ENCODE measurements at regions not wholly inside any gene's neighbourhood (a gene's known extent, or its start where the extent isn't known, plus 50 kb on each side); places are given as distances from the start of the nearest gene placed in this dataset.

DNA sequence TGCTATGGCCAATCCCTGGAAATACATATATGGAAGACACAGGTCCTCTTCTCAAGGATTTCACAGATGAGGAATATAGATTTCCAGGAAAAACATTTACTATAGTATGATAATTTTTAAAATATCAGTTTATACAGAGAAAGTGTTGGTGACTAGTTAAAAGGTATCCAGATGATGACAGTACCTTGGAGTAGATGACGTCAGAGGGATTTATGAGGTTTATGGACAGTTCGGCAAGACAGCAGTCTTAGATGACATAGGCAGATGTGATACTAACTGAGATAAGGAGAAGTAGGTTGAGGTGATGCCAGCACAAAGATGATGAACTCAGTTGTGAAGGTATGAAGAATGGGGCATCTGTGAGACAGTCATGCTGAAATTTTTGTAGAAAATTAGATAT is 750.3 kb downstream of the PRELID2 start:
- DNase-seq (ENCODE audit: low read depth), result no peak
- no peak overlapping the region for H3K4me3 ChIP-seq (ENCODE audit: low read depth, low read length)
- TF ChIP-seq MYC (IDR thresholded peaks at IDR 0.05; ENCODE audit: low read depth, low read length), result no peak
- TF ChIP-seq CTCF (IDR thresholded peaks at IDR 0.05; ENCODE audit: low read depth, low read length), result no peak
- no peak for TF ChIP-seq POLR2A (IDR thresholded peaks at IDR 0.05; ENCODE audit: extremely low read depth, insufficient read length)
- TF ChIP-seq, protein P1, sequence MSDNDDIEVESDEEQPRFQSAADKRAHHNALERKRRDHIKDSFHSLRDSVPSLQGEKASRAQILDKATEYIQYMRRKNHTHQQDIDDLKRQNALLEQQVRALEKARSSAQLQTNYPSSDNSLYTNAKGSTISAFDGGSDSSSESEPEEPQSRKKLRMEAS (IDR thresholded peaks at IDR 0.05; ENCODE audit: low read depth, low read length), result no peak

GRCh38 chr5:145077028-145077427 is 758.1 kb downstream of the PRELID2 start:
- no peak for DNase-seq (ENCODE audit: low read depth)

GRCh38 chr5:145076040-145076439 is 759.1 kb downstream of the PRELID2 start:
- TF ChIP-seq MYC (IDR thresholded peaks at IDR 0.05; ENCODE audit: low read depth, low read length), result no peak
- TF ChIP-seq, protein P1 (IDR thresholded peaks at IDR 0.05; ENCODE audit: low read depth, low read length), result no peak
- no peak for TF ChIP-seq CTCF (IDR thresholded peaks at IDR 0.05; ENCODE audit: low read depth, low read length)
- no peak for TF ChIP-seq POLR2A (IDR thresholded peaks at IDR 0.05; ENCODE audit: extremely low read depth, insufficient read length)

More at GRCh38 chr5:145077028-145077427, 758.1 kb downstream of the PRELID2 start:
- no peak overlapping the region for H3K4me3 ChIP-seq (ENCODE audit: low read depth, low read length)
- TF ChIP-seq, protein P1 (IDR thresholded peaks at IDR 0.05; ENCODE audit: low read depth, low read length), result no peak
- TF ChIP-seq POLR2A (IDR thresholded peaks at IDR 0.05; ENCODE audit: extremely low read depth, insufficient read length) (no peak), MYC (IDR thresholded peaks at IDR 0.05; ENCODE audit: low read depth, low read length) (no peak), CTCF (IDR thresholded peaks at IDR 0.05; ENCODE audit: low read depth, low read length) (no peak)

DNA sequence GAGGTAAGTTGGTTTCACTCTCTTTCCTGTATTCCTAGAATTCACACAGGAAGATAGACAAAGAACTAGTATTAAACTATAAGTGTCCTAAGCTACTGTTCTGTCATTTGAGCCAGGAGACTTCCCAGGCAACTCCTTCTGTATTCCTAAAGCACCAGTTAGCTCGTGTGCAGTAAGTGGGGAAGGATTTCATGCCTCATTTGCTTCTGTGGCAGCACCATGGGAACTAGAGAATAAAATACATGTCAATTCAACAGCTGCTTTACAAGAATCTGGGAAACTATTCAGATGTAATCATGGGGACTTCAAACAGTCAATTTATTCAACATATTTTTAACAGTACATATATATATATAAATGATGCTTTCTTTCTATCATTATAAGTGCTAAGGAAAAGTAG is 762.3 kb downstream of the PRELID2 start:
- TF ChIP-seq CTCF (IDR thresholded peaks at IDR 0.05; ENCODE audit: low read depth, low read length) (no peak), POLR2A (IDR thresholded peaks at IDR 0.05; ENCODE audit: extremely low read depth, insufficient read length) (no peak), MYC (IDR thresholded peaks at IDR 0.05; ENCODE audit: low read depth, low read length) (no peak)
- TF ChIP-seq, protein P1 (IDR thresholded peaks at IDR 0.05; ENCODE audit: low read depth, low read length), result no peak
- H3K4me3 ChIP-seq (ENCODE audit: low read depth, low read length), result no peak overlapping the region
- DNase-seq (ENCODE audit: low read depth), result no peak

More at GRCh38 chr5:145076040-145076439, 759.1 kb downstream of the PRELID2 start:
- no peak for DNase-seq (ENCODE audit: low read depth)
- no peak overlapping the region for H3K4me3 ChIP-seq (ENCODE audit: low read depth, low read length)

DNA sequence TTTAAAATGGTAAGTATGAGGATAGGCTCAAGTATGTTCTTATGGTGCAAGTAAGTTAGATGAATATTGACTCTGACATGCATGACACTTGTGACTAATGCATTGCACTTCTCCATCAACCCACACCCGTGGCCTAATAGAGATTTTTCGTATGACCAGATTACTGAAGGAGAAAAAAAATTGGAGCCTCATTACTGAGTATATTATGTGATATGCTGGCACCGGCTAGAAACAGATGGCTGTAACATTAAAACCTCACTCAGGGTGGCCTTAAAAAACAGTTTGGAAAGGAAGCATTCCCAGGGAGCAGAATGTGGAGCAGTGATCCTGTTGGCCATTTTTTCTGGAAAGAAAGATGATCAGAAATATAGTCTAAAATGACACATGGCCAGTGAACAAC is 766.4 kb downstream of the PRELID2 start:
- no peak for DNase-seq (ENCODE audit: low read depth)
- TF ChIP-seq POLR2A (IDR thresholded peaks at IDR 0.05; ENCODE audit: extremely low read depth, insufficient read length), result no peak
- TF ChIP-seq, protein P1 (IDR thresholded peaks at IDR 0.05; ENCODE audit: low read depth, low read length), result no peak
- no peak for TF ChIP-seq MYC (IDR thresholded peaks at IDR 0.05; ENCODE audit: low read depth, low read length)
- TF ChIP-seq CTCF (IDR thresholded peaks at IDR 0.05; ENCODE audit: low read depth, low read length), result no peak
- H3K4me3 ChIP-seq (ENCODE audit: low read depth, low read length), result no peak overlapping the region

Data from NB4 (cell line).